NB4 (cell line): ENCODE measurements at regions not wholly inside any gene's neighbourhood (a gene's known extent, or its start where the extent isn't known, plus 50 kb on each side); places are given as distances from the start of the nearest gene placed in this dataset.
A peak's percentile ranks its signal among the peaks of the same experiment; 100 is the strongest.

Experiments used
- DNase-seq: peaks from one replicate; pipeline ENCODE4 v3.0.0; 2010; ENCODE audit warnings: low read depth
- H3K4me3 ChIP-seq: one replicate; pipeline ENCODE4 v1.5.1; 2011; ENCODE audit warnings: mild to moderate bottlenecking, low read depth, low read length, moderate library complexity
- CTCF ChIP-seq: IDR thresholded peaks from one replicate; pipeline ENCODE4 v1.5.1; 2012; ENCODE audit warnings: low read depth, low read length
- MAX ChIP-seq: IDR thresholded peaks from 2 replicates; pipeline ENCODE4 v1.6.1; 2011; ENCODE audit warnings: low read depth, low read length
- MYC ChIP-seq: IDR thresholded peaks from 2 replicates; pipeline ENCODE4 v1.6.1; 2011; ENCODE audit warnings: low read depth, low read length
- POLR2A ChIP-seq: IDR thresholded peaks from 2 replicates; pipeline ENCODE4 v1.6.1; 2011; ENCODE audit warnings: mild to moderate bottlenecking; ENCODE audit not compliant: insufficient read length; ENCODE audit errors: extremely low read depth

DNA sequence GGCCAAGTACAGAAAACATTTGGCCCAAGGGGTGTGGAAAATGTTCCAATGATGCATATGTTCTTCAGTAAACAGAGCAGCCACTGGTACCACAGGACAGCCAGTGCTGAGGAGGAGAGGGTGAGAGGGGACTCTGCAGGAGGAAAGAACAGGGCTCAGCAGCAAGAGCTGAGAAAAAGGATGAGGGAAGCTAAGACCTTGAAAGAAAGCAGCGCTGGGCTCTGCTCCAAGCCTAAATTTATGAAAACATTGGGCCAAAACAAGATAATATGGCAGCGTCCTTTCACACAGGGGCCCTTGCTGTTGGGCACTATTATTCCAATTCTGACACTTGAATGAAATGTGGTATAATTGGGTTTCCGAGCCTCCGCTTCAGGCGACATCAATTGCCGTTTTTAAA lies 939.0 kb upstream of the FANCL start:
- TF ChIP-seq POLR2A, result no peak
- no peak for TF ChIP-seq MYC
- no peak for TF ChIP-seq CTCF
- no peak for TF ChIP-seq MAX
- H3K4me3 ChIP-seq, result no peak overlapping the region
- no peak for DNase-seq

DNA sequence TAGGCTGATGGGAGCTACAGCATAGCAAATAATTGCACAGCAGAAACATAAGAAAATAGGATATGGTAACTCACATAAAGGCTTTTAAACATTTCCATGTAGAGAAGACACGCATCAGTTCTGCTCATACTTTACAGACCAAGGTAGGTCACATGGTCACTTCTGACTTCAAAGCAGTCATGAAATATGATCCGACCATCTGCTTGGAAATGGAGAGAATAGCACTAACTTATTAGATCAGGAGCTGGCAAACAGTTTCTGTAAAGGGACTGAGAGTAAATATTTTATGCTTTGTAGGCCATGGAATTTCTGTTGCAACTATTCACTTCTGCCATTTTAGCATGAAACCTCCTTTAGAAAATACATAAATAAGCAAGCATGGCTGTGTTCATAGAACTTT lies 936.6 kb upstream of the FANCL start:
- DNase-seq, result no peak
- TF ChIP-seq MAX (no peak), POLR2A (no peak), CTCF (no peak), MYC (no peak)
- H3K4me3 ChIP-seq, result no peak overlapping the region

GRCh38 chr2:59176737-59177136 lies 935.6 kb upstream of the FANCL start:
- peak; percentile 14 for DNase-seq
- TF ChIP-seq MYC (no peak), CTCF (peak; percentile 10)
- H3K4me3 ChIP-seq, result no peak overlapping the region

DNA sequence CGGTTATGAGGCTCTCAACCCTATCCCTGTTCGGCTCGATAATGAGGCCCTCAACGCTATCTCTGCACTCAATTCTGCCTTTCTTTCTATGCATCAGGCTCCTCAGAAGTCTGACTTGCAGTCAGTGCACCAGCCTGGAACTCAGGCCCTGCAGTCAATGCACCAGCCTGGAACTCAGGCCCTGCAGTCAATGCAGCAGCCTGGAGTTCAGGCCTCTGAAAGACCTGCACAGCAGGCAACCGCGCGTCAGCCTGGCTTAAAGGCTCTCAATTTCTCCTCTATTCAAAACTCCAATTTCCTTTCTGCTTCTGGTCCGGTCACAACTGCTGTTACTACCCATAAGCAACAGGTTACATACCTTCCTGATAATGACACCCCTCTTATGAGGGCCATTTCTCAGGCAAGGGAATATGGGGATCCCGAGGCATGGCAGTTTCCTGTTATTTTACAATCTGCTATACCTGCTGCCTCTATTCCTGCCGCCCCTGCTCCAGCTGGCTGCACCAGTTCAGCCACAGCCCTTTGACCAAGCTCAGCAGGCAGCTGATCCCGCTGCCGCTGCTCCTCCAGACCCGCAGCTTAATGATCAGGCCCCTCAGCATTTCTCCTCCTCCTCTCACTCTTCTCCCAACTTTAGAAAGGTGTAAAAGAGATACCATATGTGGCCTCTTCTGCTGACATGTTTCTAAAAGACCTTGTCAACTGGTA lies 933.6 kb upstream of the FANCL start:
- H3K4me3 ChIP-seq, result no peak overlapping the region
- DNase-seq, result no peak
- no peak for TF ChIP-seq MYC
- no peak for TF ChIP-seq MAX
- no peak for TF ChIP-seq POLR2A
- TF ChIP-seq CTCF, result no peak

DNA sequence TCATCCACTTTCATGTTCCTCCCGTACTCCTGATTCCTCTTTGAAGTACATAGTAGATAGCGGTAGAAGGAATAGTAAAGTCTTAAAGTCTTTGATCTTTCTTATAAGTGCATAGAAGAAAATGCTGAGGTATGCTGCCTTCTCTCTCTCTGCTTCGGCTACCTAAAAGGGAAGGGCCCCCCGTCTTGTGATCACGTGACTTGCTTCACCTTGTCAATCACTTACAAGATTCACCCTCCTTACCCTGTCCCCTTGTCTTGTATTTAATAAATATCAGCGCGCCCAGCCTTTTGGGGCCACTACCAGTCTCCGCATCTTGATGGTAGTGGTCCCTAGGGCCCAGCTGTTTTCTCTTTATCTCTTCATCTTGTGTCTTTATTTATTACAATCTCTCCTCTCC lies 932.2 kb upstream of the FANCL start:
- no peak for DNase-seq
- H3K4me3 ChIP-seq, result no peak overlapping the region
- no peak for TF ChIP-seq POLR2A
- no peak for TF ChIP-seq MYC
- TF ChIP-seq CTCF, result no peak
- no peak for TF ChIP-seq MAX

DNA sequence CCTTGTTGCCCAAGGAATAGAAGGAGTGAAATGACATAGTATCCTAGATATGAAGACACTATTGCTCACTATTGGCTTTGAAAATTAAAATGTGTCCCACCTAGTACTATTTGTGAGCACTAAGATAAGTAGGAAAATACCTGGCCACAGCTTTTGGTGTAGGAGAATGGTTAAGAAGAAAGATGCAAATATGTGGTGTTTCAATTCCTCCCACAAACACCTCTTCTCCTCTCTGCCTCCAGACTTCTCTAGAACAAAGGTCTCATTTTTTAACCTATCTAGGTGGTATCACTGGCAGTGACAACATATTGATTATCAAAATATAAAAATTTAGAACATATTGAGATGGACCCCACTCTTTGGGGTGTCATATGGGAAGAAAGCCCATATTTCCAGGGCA lies 929.9 kb upstream of the FANCL start:
- TF ChIP-seq CTCF, result no peak
- no peak for DNase-seq
- H3K4me3 ChIP-seq, result no peak overlapping the region
